ENCODE measurements at regions not wholly inside any gene's neighbourhood (a gene's known extent, or its start where the extent isn't known, plus 50 kb on each side); places are given as distances from the start of the nearest gene placed in this dataset.

DNA sequence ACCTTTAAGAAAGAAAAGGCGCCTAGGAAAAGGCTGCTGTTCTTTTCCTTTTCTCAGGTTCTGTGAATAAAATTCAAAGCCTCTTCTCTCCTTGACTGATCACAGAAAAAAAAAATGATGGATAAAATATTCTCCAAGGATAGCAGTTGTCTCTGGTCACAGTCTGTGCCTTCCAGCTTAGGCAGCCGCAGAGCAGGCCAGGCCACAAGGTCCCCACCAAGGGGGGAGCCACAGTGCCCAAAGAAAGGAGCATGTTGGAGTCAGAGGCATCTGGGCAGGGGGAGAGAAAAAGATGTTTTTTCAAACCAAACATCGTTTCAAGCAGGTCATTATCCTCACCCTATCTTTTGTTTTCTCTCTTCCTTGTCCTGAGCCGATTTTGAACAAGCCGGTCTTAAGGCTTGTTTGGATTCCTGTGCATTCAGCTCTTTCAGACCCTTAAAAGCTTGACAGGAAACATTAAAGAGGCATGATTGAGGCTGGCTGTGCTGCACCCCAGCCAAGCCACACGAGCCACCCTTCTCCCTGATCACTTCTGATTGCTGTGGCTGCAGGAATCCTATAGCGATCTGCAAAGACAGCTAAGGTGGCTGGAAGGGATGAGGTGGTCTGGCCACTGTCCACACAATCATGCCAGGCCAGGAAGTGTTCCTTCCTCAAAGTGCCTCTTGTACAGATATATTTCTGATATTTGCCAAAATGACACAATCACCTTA is 284.6 kb upstream of the TLE4 start:
- H3K27me3 ChIP-seq (ENCODE audit: control insufficient read depth, insufficient read depth, low read length): peaks cover 6% of the 10 kb centered on the region
- no peak for DNase-seq (ENCODE audit: low read depth)
- no peak for TF ChIP-seq CTCF (IDR thresholded peaks at IDR 0.05; ENCODE audit: insufficient read depth, low read length, poor library complexity, severe bottlenecking)
- H3K36me3 ChIP-seq (ENCODE audit: control insufficient read depth, insufficient read depth, low read length): no peaks in the 10 kb centered on the region
- no peak overlapping the region for H3K4me3 ChIP-seq (ENCODE audit: low read depth, low read length)

DNA sequence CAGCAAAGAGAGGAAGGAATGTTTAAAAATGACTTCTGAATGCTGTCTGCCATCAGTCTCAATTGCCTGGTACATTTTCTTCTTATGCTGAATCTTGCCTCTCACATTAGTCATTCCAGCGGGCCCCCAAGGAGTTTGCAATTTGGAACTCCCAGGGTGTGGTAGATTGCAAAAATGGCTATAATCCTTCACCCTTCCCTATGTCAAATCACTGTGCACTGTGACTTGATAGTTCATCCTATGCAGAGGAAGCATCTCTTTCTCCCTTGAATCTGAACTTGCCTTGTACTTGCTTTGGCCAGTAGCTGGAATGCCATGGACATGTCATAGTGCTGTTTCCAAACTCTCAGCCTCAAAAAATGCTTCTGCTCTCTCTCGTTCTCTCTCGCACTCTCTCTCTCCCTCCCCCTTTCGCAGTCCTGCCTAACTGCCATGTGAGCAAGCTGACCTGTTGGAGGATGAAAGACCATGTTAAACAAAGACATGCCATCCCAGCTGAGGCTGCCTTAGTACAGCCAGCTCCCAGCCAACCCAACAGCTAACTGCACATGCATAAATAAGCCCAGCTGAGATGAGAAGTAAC is 284.0 kb upstream of the TLE4 start:
- no peak for DNase-seq (ENCODE audit: low read depth)

GRCh38 chr9:79289856-79290255 is 281.9 kb upstream of the TLE4 start:
- peaks cover 8% of the 10 kb centered on the region for H3K27me3 ChIP-seq (ENCODE audit: control insufficient read depth, insufficient read depth, low read length)
- no peak for DNase-seq (ENCODE audit: low read depth)
- no peaks in the 10 kb centered on the region for H3K36me3 ChIP-seq (ENCODE audit: control insufficient read depth, insufficient read depth, low read length)
- H3K4me3 ChIP-seq (ENCODE audit: low read depth, low read length): no peak overlapping the region
- no peak for TF ChIP-seq CTCF (IDR thresholded peaks at IDR 0.05; ENCODE audit: insufficient read depth, low read length, poor library complexity, severe bottlenecking)

More for the DNA sequence above, 284.0 kb upstream of the TLE4 start:
- Histone ChIP-seq H3K36me3 (ENCODE audit: control insufficient read depth, insufficient read depth, low read length) (no peaks in the 10 kb centered on the region), H3K27me3 (ENCODE audit: control insufficient read depth, insufficient read depth, low read length) (peaks cover 6% of the 10 kb centered on the region), H3K4me3 (ENCODE audit: low read depth, low read length) (no peak overlapping the region)
- TF ChIP-seq CTCF (IDR thresholded peaks at IDR 0.05; ENCODE audit: insufficient read depth, low read length, poor library complexity, severe bottlenecking): no peak

GRCh38 chr9:79292731-79293280 is 279.0 kb upstream of the TLE4 start:
- H3K27me3 ChIP-seq (ENCODE audit: control insufficient read depth, insufficient read depth, low read length): peaks cover 8% of the 10 kb centered on the region
- no peaks in the 10 kb centered on the region for H3K36me3 ChIP-seq (ENCODE audit: control insufficient read depth, insufficient read depth, low read length)
- TF ChIP-seq CTCF (IDR thresholded peaks at IDR 0.05; ENCODE audit: insufficient read depth, low read length, poor library complexity, severe bottlenecking): no peak
- no peak overlapping the region for H3K4me3 ChIP-seq (ENCODE audit: low read depth, low read length)
- no peak for DNase-seq (ENCODE audit: low read depth)

DNA sequence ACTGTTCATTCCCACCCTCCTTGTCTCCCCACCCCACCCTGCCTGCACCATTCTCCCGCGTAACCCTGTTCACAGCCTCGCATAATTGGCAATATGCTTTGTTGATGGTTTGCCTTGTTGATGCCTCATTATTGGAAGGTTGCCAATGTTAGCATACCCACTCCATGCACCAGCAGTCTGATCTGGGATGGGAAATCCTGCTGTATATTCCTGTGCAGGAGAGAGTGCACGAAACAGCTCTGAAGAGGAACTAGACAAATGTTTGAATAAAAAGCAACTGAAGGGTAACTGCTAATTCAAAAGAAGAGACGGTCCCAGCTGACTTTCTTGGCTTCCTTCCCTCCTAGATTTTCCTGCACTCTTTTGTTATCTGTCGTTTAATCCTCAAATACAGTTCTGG is 271.7 kb upstream of the TLE4 start:
- TF ChIP-seq CTCF (IDR thresholded peaks at IDR 0.05; ENCODE audit: insufficient read depth, low read length, poor library complexity, severe bottlenecking): no peak
- no peak overlapping the region for H3K4me3 ChIP-seq (ENCODE audit: low read depth, low read length)
- DNase-seq (ENCODE audit: low read depth): no peak
- H3K27me3 ChIP-seq (ENCODE audit: control insufficient read depth, insufficient read depth, low read length): peaks cover 4% of the 10 kb centered on the region
- no peaks in the 10 kb centered on the region for H3K36me3 ChIP-seq (ENCODE audit: control insufficient read depth, insufficient read depth, low read length)
